Keratinocyte (primary cell): ENCODE measurements at regions not wholly inside any gene's neighbourhood (a gene's known extent, or its start where the extent isn't known, plus 50 kb on each side); places are given as distances from the start of the nearest gene placed in this dataset.

Experiments
- EZH2 ChIP-seq: IDR thresholded peaks from one replicate; pipeline ENCODE4 v1.6.1; 2012; ENCODE audit warnings: inconsistent platforms, mild to moderate bottlenecking, low read length, moderate library complexity
- TF ChIP-seq, protein P1 (sequence below), 3 experiments: IDR thresholded peaks in 1 of 3; conservative IDR thresholded peaks in 1 of 3; optimal IDR thresholded peaks in 1 of 3; 2 replicates in 2 of 3; 3 replicates in 1 of 3; pipeline versions ENCODE3 to v1.5.1; 2011; ENCODE audit warnings: low read length in 3 of 3, mild to moderate bottlenecking in 3 of 3, moderate library complexity in 2 of 3, control low read depth in 1 of 3, inconsistent platforms in 1 of 3; ENCODE audit not compliant: insufficient read depth in 2 of 3; ENCODE audit errors: extremely low read depth in 1 of 3

DNA sequence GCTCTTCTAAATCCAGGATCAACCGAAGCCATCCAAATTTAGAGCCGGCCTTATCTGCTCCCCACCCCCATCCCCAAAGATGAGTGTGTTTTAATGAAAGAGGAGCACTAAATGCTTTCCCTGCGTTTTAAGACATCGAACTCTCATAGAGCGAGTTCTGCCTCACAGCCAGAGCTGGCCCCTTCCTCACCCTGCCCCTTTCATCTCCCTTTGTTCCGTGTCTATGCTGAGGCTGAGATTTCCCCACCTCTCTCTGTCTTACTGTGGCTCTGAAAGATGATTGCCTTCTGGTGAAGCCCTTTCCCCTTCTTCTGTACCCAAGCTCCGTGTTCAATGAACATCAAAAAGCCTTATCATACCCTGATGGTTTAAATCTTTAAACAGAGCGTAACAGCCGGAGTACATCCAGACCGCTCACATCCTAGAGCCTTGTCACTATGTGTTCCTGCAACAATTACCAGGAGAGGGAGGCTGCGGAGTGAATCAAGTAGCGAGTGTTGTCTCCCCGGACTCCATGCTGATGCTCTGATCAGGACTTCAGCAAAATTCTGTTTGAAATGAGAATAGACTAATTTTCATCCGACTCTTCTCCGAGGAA, 110.1 kb downstream of the ZNF326 start:
- TF ChIP-seq, protein P1, sequence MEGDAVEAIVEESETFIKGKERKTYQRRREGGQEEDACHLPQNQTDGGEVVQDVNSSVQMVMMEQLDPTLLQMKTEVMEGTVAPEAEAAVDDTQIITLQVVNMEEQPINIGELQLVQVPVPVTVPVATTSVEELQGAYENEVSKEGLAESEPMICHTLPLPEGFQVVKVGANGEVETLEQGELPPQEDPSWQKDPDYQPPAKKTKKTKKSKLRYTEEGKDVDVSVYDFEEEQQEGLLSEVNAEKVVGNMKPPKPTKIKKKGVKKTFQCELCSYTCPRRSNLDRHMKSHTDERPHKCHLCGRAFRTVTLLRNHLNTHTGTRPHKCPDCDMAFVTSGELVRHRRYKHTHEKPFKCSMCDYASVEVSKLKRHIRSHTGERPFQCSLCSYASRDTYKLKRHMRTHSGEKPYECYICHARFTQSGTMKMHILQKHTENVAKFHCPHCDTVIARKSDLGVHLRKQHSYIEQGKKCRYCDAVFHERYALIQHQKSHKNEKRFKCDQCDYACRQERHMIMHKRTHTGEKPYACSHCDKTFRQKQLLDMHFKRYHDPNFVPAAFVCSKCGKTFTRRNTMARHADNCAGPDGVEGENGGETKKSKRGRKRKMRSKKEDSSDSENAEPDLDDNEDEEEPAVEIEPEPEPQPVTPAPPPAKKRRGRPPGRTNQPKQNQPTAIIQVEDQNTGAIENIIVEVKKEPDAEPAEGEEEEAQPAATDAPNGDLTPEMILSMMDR (optimal IDR thresholded peaks at IDR 0.05 in 1 of 3, IDR thresholded peaks at IDR 0.05 in 1 of 3, conservative IDR thresholded peaks at IDR 0.05 in 1 of 3; ENCODE audit: extremely low read depth in 1 of 3, insufficient read depth in 2 of 3, low read length in 3 of 3): no peak
- no peak for TF ChIP-seq EZH2
